ENCODE measurements at regions not wholly inside any gene's neighbourhood (a gene's known extent, or its start where the extent isn't known, plus 50 kb on each side); places are given as distances from the start of the nearest gene placed in this dataset.

GRCh38 chr20:6886065-6886729 is 118.7 kb downstream of the BMP2 start:
- DNase-seq: no peak

- no peak for DNase-seq
Observed at GRCh38 chr20:6887966-6888365, 120.5 kb downstream of the BMP2 start.

DNA sequence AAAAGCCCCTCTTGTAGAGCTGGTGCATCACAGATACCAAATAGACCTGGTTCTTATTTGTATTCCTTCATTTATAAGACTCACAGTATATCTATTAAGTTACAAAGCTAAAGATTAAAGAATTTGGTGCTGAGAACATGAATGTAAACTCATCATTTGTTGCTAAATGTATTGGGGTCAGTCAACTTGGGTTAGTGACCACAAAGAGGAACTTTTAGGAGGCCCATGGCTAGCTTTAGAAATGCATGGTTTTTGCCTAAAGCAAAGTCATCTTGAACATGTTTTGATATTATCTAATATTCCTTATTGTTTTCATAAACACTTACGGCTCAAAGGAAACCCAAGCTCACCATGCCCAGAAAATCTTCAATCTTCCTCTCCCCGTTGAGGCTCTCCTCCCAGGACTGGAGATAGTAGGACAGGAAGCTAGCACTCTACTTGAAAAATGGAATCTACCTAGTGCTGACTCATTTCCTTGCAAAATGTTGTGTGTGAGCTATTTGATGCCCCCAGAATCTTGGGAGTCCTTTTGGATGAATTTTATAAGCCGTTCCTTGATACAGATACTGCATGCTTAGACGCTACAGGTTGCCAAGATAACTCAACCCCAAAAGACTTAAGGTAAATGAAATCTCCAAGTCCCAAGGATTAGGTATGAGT is 121.4 kb downstream of the BMP2 start:
- DNase-seq: no peak

GRCh38 chr20:6892724-6893123 is 125.2 kb downstream of the BMP2 start:
- no peak for DNase-seq

DNA sequence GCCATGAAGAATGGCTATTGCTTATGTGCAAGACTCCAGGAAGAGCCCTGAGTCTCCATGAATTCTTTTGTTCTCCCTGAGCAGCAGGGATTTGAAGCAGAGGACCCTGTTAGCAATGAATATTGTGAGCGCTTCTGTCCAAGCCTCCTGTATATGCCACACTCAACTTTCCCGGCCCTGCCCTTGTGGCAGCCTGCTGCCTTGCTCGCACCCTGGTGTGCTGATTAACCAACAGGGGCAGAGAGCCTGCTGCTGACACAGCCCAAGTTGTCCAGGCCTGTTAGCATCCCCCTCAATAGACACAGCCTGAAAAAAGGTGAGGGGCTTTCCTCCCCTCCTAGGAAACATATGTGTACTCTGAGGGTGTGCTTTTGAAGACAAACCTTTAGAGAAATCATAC is 131.4 kb downstream of the BMP2 start:
- no peak for DNase-seq

GRCh38 chr20:6906871-6907270 is 139.4 kb downstream of the BMP2 start:
- DNase-seq: no peak

- no peak for DNase-seq
Observed at GRCh38 chr20:6908673-6909072, 141.2 kb downstream of the BMP2 start.

GRCh38 chr20:6909608-6910007 is 142.1 kb downstream of the BMP2 start:
- DNase-seq: no peak

GRCh38 chr20:6914986-6915385 is 147.5 kb downstream of the BMP2 start:
- no peak for DNase-seq

DNA sequence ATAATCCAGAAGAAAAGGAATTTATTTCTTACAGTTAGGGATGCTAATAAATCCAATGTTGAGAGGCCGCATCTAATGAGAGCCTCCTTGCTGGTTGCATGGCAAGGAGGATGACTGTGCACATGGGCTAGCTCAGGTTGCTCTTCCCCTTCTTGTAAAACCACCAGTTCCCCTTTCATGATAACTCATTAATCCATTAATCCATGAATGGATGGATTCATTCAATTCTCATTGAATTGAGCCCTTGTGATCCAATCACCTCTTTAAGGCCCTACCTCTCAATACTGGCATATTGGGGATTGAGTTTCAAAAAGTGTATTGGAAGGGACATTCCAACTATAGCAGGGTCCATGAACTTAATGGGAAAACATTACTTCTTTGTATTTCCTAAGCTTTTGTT is 149.5 kb downstream of the BMP2 start:
- no peak for DNase-seq

GRCh38 chr20:6919792-6920468 is 152.4 kb downstream of the BMP2 start:
- DNase-seq: no peak

DNA sequence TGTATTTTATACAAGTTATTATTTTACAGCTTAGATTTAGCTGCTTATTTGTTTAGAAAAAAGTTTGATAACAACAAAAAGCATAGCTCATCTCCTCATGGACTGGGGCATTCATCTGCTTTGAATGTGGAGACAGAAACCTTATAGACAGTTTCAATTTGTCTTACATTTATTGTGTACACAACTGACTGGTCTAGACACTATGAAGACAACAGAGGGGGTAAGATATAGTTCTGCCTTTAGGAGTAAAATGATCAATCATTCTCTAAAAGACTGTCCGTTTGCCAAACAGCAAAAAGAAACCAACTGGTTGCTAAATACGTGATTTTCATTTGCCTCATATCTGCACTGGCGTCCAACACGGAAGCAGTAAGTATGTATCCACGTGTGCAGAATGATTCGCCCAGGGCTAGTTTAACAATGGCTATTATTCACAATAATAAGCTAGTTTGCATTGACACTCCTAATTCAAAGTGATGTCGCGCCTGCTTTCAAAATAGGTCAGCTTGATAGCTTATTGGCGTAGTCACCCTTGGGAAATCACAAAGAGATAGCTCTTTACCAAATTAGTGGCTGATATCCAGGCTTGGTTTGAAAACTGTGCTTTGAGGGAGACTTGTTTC is 153.6 kb downstream of the BMP2 start:
- peak; percentile 1 for DNase-seq

DNA sequence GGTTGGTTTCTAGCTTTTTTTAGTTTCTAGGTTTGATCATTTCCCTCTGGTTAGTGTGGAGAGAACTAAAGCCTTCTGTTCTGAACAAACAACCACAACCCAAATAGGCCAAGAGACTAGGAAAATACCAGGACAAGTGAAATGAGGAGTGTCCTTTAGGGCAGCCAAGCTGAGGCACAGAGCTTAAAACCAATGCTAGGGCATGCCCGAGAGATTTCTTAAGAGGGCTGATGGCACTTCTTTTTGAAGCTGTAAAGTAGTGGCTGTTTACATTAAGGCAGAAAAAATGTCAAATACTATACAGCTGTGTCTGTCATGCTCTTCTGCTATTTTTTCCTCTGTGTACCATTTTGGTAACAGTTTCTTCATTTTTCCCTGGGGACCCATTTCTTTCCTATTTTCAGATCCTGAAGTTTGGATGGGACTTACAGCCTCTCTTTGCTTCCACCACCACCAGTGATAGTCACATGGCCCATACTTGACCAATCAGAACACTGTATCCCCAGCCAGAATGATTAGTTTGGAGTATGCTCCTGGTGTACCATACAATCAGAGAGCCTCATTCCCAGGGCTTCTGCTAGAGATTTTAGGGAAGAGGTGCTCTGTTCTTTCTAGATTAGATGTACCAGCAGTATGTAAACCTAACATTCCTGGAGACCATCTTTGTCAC is 154.4 kb downstream of the BMP2 start:
- no peak for DNase-seq

- DNase-seq: no peak
Observed at GRCh38 chr20:6924681-6925080, 157.2 kb downstream of the BMP2 start.

GRCh38 chr20:6925744-6926278 is 158.3 kb downstream of the BMP2 start:
- DNase-seq: no peak

DNA sequence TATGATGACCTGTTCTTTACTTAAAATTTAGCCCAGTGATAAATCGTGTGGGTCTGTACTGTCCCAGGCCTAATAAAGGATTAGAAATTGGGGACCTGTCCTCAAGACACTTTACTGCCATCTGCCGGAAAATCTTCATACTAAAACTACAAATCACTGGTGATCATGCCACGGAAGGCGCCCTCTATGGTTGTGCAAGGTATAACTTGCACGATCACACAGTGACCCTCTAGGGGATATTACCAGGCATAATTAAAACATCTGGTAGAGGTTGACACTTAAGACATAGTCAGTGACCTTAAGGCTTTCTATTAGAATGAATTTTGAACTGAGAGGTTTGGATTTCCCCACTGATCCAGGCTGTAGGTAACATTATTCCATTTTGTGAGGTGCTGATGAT is 172.6 kb downstream of the BMP2 start:
- no peak for DNase-seq

- DNase-seq: no peak
Observed at GRCh38 chr20:6940876-6941275, 173.4 kb downstream of the BMP2 start.

DNA sequence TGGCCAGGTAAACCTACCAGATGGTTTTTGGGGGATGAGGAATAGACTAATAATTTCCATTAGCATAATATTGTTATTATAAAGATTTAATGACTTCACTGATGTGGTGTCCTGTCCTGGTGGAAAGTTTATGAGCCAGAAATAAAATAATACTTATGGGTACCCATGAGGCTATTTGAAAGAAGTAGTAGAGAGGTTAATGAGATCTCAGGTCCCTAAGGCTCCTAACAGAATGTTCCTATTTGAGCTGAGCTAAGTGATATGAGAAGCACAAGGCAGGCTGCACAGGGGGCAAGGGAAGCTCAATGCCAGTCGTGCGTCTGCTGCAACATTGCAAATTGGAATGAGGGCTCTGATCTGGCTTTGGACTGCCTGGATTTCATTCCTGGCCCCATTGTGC is 174.1 kb downstream of the BMP2 start:
- no peak for DNase-seq

DNA sequence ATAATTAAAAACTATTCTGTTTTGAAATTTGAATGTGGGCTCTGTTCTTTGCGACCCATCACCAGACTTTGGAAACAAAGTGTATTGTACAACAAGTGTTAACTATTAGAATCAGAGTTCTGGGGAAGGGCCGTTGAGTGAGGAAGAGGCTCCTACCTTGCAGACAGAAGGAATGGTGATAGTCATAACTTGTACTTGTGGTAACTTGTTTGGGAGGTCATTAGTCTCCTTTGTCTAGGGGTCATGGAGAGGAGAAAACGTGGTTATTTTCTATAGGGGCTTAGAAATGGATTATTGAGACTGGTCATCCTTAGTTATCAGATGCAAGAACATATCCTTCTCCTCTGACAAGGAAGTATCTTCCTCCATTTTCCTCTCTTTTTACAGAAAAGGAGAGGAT is 174.8 kb downstream of the BMP2 start:
- no peak for DNase-seq

GRCh38 chr20:6944292-6944691 is 176.8 kb downstream of the BMP2 start:
- DNase-seq: no peak

- no peak for DNase-seq
Observed at GRCh38 chr20:6953611-6954010, 186.1 kb downstream of the BMP2 start.

- no peak for DNase-seq
Observed at GRCh38 chr20:6954219-6954618, 186.7 kb downstream of the BMP2 start.

- DNase-seq: no peak
Observed at GRCh38 chr20:6956056-6956455, 188.6 kb downstream of the BMP2 start.
